NB4 (cell line): ENCODE measurements at regions not wholly inside any gene's neighbourhood (a gene's known extent, or its start where the extent isn't known, plus 50 kb on each side); places are given as distances from the start of the nearest gene placed in this dataset.
A peak's percentile ranks its signal among the peaks of the same experiment; 100 is the strongest.

Experiments used
- DNase-seq: peaks from one replicate; pipeline ENCODE4 v3.0.0; 2010; ENCODE audit warnings: low read depth
- H3K4me3 ChIP-seq: one replicate; pipeline ENCODE4 v1.5.1; 2011; ENCODE audit warnings: mild to moderate bottlenecking, low read depth, low read length, moderate library complexity
- MYC ChIP-seq: IDR thresholded peaks from 2 replicates; pipeline ENCODE4 v1.6.1; 2011; ENCODE audit warnings: low read depth, low read length
- POLR2A ChIP-seq: IDR thresholded peaks from 2 replicates; pipeline ENCODE4 v1.6.1; 2011; ENCODE audit warnings: mild to moderate bottlenecking; ENCODE audit not compliant: insufficient read length; ENCODE audit errors: extremely low read depth
- TF ChIP-seq, protein P1 (sequence below): IDR thresholded peaks from 2 replicates; pipeline ENCODE4 v1.6.1; 2011; ENCODE audit warnings: low read depth, low read length
- TF ChIP-seq, protein P2 (sequence below): IDR thresholded peaks from one replicate; pipeline ENCODE4 v1.5.1; 2012; ENCODE audit warnings: low read depth, low read length

DNA sequence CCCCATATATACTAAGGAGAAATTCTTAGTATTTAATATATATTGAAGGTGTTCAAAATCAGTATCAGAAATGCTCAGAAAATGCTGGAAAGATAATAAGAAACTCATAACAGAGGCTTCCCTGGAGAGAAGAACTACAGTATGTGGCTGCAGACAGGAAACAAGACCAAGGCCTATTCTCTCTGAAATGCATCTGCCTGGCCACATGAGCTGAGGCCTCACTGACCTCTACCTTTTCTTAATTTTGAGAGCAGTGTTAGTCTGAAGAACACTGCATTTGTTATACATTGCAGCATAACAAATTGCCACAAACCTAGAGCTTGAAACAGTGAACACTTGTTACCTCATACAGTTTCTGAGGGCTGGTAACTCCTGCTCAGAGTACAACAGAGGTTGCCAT is 133.4 kb upstream of the SPEF2 start:
- H3K4me3 ChIP-seq, result no peak overlapping the region
- TF ChIP-seq POLR2A (no peak), MYC (no peak)
- TF ChIP-seq, protein P1, sequence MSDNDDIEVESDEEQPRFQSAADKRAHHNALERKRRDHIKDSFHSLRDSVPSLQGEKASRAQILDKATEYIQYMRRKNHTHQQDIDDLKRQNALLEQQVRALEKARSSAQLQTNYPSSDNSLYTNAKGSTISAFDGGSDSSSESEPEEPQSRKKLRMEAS, result no peak
- TF ChIP-seq, protein P2, sequence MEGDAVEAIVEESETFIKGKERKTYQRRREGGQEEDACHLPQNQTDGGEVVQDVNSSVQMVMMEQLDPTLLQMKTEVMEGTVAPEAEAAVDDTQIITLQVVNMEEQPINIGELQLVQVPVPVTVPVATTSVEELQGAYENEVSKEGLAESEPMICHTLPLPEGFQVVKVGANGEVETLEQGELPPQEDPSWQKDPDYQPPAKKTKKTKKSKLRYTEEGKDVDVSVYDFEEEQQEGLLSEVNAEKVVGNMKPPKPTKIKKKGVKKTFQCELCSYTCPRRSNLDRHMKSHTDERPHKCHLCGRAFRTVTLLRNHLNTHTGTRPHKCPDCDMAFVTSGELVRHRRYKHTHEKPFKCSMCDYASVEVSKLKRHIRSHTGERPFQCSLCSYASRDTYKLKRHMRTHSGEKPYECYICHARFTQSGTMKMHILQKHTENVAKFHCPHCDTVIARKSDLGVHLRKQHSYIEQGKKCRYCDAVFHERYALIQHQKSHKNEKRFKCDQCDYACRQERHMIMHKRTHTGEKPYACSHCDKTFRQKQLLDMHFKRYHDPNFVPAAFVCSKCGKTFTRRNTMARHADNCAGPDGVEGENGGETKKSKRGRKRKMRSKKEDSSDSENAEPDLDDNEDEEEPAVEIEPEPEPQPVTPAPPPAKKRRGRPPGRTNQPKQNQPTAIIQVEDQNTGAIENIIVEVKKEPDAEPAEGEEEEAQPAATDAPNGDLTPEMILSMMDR, result no peak
- DNase-seq, result no peak

DNA sequence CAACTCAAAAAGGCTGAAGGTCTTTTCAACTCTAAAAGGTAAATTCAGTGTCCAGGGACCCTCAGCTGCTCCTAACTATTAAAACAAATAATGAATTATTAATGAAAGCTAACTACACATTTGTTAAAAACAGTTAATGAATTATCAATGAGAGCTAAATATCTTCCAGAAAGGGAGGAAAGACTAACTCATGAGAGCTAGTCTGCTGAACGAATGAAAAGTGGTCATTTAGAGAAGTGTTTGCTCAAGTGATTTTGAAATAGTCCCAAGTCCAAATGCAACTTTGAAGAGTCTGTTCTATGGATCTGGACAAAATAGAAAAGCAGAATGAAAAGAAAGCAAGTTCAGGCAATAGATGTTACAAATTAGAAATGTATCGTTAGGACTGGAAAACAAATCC is 133.9 kb upstream of the SPEF2 start:
- no peak overlapping the region for H3K4me3 ChIP-seq
- no peak for TF ChIP-seq POLR2A
- TF ChIP-seq, protein P2, result no peak
- TF ChIP-seq, protein P1, result no peak
- TF ChIP-seq MYC, result no peak
- peak; percentile 45 for DNase-seq

DNA sequence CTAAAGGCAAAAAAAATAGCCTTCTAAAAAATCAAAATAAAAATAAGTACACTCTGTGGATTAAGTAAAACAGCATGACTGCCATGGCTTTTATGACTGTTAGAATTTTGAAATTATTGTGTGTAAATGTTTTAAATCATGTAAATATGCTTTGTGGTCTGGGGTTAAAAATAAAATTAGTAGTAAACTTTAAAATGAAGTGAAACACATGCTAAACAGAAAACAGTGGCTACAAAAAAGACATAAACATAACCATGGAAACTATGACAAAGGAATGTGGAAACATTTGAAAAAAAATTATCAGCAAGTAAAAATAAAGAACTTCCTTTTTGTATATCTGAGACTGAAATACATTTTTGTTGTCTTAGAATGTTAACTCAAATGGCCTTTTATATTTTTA is 134.5 kb upstream of the SPEF2 start:
- TF ChIP-seq, protein P2, result no peak
- TF ChIP-seq, protein P1, result no peak
- no peak for TF ChIP-seq MYC
- no peak for TF ChIP-seq POLR2A
- H3K4me3 ChIP-seq, result no peak overlapping the region
- DNase-seq, result no peak

DNA sequence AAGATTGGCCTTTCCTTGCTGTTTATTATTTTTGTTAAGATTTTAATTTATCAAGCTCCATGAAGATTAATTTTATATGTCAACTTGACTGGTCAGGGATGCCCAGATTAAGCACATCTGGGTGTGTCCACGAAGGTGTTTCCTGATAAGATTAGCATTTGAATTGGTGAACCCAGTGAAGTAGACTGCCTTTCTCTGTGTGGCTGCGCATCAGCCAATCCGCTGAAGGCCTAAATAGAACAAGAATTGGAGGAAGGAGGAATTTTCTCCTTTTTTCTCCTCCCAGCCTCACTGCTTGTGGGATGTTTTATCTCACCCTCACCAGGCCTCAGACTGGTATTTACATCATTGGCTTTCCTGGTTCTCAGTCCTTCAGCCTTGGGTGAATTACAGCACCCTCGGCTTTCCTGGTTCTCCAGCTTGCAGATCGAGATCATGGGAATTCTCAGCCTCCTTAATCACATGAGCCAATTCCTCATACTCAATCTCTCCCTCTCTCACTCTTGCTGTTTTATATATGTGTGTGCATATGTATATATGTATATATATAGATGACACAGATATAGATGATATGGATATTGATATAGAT is 135.4 kb upstream of the SPEF2 start:
- no peak overlapping the region for H3K4me3 ChIP-seq
- TF ChIP-seq, protein P2, result no peak
- no peak for TF ChIP-seq MYC
- no peak for TF ChIP-seq POLR2A
- TF ChIP-seq, protein P1, result no peak
- no peak for DNase-seq

DNA sequence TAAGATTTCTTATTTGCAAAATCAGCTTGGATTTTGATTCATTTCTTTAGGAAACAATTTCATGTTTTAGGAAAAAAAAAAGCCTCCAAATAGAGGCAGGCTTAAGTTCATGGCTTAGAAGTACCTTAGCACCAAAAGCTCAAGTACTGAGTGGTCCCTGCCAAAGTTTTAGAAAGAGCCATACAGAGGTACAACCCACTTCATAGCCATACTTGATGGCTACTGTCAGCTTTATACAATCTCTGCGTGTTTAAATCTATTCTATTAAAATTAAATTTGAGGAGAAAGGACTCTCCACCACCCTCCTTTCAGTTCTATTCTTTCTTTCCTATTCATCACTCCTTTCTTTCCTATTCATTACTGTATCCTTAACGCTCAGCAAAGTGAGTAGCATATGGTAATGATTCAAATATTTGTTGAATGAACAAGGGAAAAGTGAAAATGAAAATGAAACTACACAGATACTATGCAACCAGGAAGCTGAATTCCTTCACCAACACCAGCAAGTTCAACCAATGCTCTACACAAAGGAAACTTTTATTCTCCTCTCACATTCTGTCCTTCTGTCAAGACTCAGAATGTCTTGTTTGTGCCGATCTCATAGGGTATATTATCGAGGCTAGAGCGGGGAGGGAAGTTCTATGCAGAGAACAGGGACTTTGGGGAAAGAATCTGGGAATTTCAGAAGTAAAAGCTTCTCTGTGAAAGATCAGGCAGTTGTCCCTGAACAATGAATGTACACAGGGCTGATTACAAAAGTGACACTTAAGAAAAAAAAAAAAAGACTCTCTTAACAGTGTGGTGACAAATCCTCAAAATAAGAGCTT is 138.6 kb upstream of the SPEF2 start:
- H3K4me3 ChIP-seq, result peak overlapping the region; percentile 45
- peak; percentile 61 for DNase-seq
- TF ChIP-seq MYC (no peak), POLR2A (no peak)
- TF ChIP-seq, protein P2, result no peak
- TF ChIP-seq, protein P1, result no peak
